ENCODE measurements at regions not wholly inside any gene's neighbourhood (a gene's known extent, or its start where the extent isn't known, plus 50 kb on each side); places are given as distances from the start of the nearest gene placed in this dataset.

GRCh38 chr13:79686441-79686840 is 205.5 kb downstream of the NDFIP2 start:
- no peak overlapping the region for H3K4me3 ChIP-seq (ENCODE audit: low read depth, low read length)
- TF ChIP-seq CTCF (IDR thresholded peaks at IDR 0.05; ENCODE audit: control insufficient read depth, extremely low read depth, insufficient read depth): no peak
- DNase-seq (ENCODE audit: low read depth): no peak

- DNase-seq (ENCODE audit: low read depth): no peak
- no peak overlapping the region for H3K4me3 ChIP-seq (ENCODE audit: low read depth, low read length)
- no peak for TF ChIP-seq CTCF (IDR thresholded peaks at IDR 0.05; ENCODE audit: control insufficient read depth, extremely low read depth, insufficient read depth)
Measured at GRCh38 chr13:79684371-79684770, 203.4 kb downstream of the NDFIP2 start.

- DNase-seq (ENCODE audit: low read depth): no peak
- no peak overlapping the region for H3K4me3 ChIP-seq (ENCODE audit: low read depth, low read length)
- TF ChIP-seq CTCF (IDR thresholded peaks at IDR 0.05; ENCODE audit: control insufficient read depth, extremely low read depth, insufficient read depth): no peak
Measured at GRCh38 chr13:79682164-79682563, 201.2 kb downstream of the NDFIP2 start.

- DNase-seq (ENCODE audit: low read depth): no peak
- H3K4me3 ChIP-seq (ENCODE audit: low read depth, low read length): no peak overlapping the region
- no peak for TF ChIP-seq CTCF (IDR thresholded peaks at IDR 0.05; ENCODE audit: control insufficient read depth, extremely low read depth, insufficient read depth)
Measured at GRCh38 chr13:79681069-79681468, 200.1 kb downstream of the NDFIP2 start.

GRCh38 chr13:79680485-79680884 is 199.5 kb downstream of the NDFIP2 start:
- H3K4me3 ChIP-seq (ENCODE audit: low read depth, low read length): no peak overlapping the region
- no peak for DNase-seq (ENCODE audit: low read depth)
- TF ChIP-seq CTCF (IDR thresholded peaks at IDR 0.05; ENCODE audit: control insufficient read depth, extremely low read depth, insufficient read depth): no peak

- peak; percentile 8 for DNase-seq (ENCODE audit: low read depth)
Measured at GRCh38 chr13:79679334-79679733, 198.4 kb downstream of the NDFIP2 start.

More at GRCh38 chr13:79679334-79679733, 198.4 kb downstream of the NDFIP2 start:
- H3K4me3 ChIP-seq (ENCODE audit: low read depth, low read length): no peak overlapping the region
- TF ChIP-seq CTCF (IDR thresholded peaks at IDR 0.05; ENCODE audit: control insufficient read depth, extremely low read depth, insufficient read depth): peak; percentile 68

All from LNCaP clone FGC (cell line).